SU-DHL-6 (cell line): ENCODE measurements at regions not wholly inside any gene's neighbourhood (a gene's known extent, or its start where the extent isn't known, plus 50 kb on each side); places are given as distances from the start of the nearest gene placed in this dataset.

Experiments
- H2AFZ ChIP-seq: fragments of 200-600 bp; sonication (generic); 2 replicates; pipeline ENCODE4 v1.6.1; 2014; ENCODE audit warnings: low read depth, mild to moderate bottlenecking, moderate library complexity, mixed read lengths, antibody characterized with exemption, low read length; ENCODE audit not compliant: severe bottlenecking
- H3F3A ChIP-seq: fragments of 200-600 bp; shearing (Covaris generic); 2 replicates; pipeline ENCODE4 v1.6.0; 2016; ENCODE audit warnings: antibody characterized with exemption, mild to moderate bottlenecking; ENCODE audit not compliant: insufficient read depth
- H3K27ac ChIP-seq: fragments of 200-600 bp; sonication (generic); 2 replicates; pipeline ENCODE4 v1.5.1; 2016; ENCODE audit warnings: low read depth, mild to moderate bottlenecking, low read length, moderate library complexity, mixed read lengths
- H3K27me3 ChIP-seq: fragments of 200-600 bp; sonication (generic), shearing (Covaris generic); 2 replicates; pipeline ENCODE4 v1.6.0; 2014; ENCODE audit warnings: mild to moderate bottlenecking, low read length
- H3K36me3 ChIP-seq: fragments of 200-600 bp; sonication (generic); 2 replicates; pipeline ENCODE4 v1.6.1; 2014; ENCODE audit warnings: mild to moderate bottlenecking, low read length, mixed read lengths
- H3K4me2 ChIP-seq: fragments of 300-600, 200-600 bp; shearing (Covaris generic), sonication (generic); 2 replicates; pipeline ENCODE4 v1.6.0; 2014; ENCODE audit warnings: low read length, low read depth, mild to moderate bottlenecking; ENCODE audit not compliant: poor library complexity, severe bottlenecking
- H3K4me3 ChIP-seq: fragments of 200-600 bp; sonication (generic); 2 replicates; pipeline ENCODE4 v1.5.1; 2014; ENCODE audit warnings: antibody characterized with exemption, low read length, mild to moderate bottlenecking, mixed read lengths; ENCODE audit not compliant: insufficient read depth, poor library complexity, severe bottlenecking
- H3K79me2 ChIP-seq: fragments of 200-600 bp; sonication (generic); 2 replicates; pipeline ENCODE4 v1.6.1; 2014; ENCODE audit warnings: mild to moderate bottlenecking, low read length, moderate library complexity; ENCODE audit not compliant: insufficient read depth
- H3K9ac ChIP-seq: fragments of 200-600 bp; sonication (generic); 2 replicates; pipeline ENCODE4 v1.7.0; 2014; ENCODE audit warnings: mild to moderate bottlenecking, low read length
- H3K9me2 ChIP-seq: fragments of 200-600 bp; sonication (generic); replicated peaks from 2 replicates; pipeline ENCODE4 v1.6.1; 2014; ENCODE audit warnings: low read length; ENCODE audit not compliant: insufficient read depth
- H3K9me3 ChIP-seq: fragments of 200-600 bp; sonication (generic); 2 replicates; pipeline ENCODE4 v1.6.1; 2014; ENCODE audit warnings: low read length, mixed read lengths; ENCODE audit not compliant: insufficient read depth
- H4K20me1 ChIP-seq: fragments of 200-600 bp; sonication (generic); 2 replicates; pipeline ENCODE4 v1.6.1; 2014; ENCODE audit warnings: low read depth, mild to moderate bottlenecking, antibody characterized with exemption, low read length, moderate library complexity, mixed read lengths
- EZH2phosphoT487 ChIP-seq: fragments of 200-600 bp; sonication (generic), shearing (Covaris generic); conservative IDR thresholded peaks from 2 replicates; pipeline ENCODE4 v1.6.1; 2018; ENCODE audit warnings: mild to moderate bottlenecking, antibody characterized with exemption, low read length, moderate library complexity, mixed read lengths
- TF ChIP-seq, protein P1 (sequence below): fragments of 200-600 bp; sonication (generic); IDR thresholded peaks from one replicate; pipeline ENCODE4 v1.5.1; 2017; ENCODE audit warnings: antibody characterized with exemption, mild to moderate bottlenecking, low read length, moderate library complexity; ENCODE audit not compliant: insufficient read depth, poor library complexity, severe bottlenecking

- Histone ChIP-seq H3K9ac (no peak overlapping the region), H3K79me2 (no peaks in the 10 kb centered on the region), H3K4me3 (no peak overlapping the region), H3K27me3 (no peaks in the 10 kb centered on the region), H3K4me2 (no peak overlapping the region), H3K36me3 (no peaks in the 10 kb centered on the region), H3K9me2 (no peaks in the 10 kb centered on the region), H3F3A (no peaks in the 10 kb centered on the region), H2AFZ (no peak overlapping the region), H3K27ac (no peak overlapping the region), H4K20me1 (no peaks in the 10 kb centered on the region), H3K9me3 (no peaks in the 10 kb centered on the region)
- TF ChIP-seq, protein P1, sequence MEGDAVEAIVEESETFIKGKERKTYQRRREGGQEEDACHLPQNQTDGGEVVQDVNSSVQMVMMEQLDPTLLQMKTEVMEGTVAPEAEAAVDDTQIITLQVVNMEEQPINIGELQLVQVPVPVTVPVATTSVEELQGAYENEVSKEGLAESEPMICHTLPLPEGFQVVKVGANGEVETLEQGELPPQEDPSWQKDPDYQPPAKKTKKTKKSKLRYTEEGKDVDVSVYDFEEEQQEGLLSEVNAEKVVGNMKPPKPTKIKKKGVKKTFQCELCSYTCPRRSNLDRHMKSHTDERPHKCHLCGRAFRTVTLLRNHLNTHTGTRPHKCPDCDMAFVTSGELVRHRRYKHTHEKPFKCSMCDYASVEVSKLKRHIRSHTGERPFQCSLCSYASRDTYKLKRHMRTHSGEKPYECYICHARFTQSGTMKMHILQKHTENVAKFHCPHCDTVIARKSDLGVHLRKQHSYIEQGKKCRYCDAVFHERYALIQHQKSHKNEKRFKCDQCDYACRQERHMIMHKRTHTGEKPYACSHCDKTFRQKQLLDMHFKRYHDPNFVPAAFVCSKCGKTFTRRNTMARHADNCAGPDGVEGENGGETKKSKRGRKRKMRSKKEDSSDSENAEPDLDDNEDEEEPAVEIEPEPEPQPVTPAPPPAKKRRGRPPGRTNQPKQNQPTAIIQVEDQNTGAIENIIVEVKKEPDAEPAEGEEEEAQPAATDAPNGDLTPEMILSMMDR, result no peak
- TF ChIP-seq EZH2phosphoT487, result no peak
Observed at GRCh38 chr16:86958423-86958822, 358.8 kb downstream of the C16orf95 start.

DNA sequence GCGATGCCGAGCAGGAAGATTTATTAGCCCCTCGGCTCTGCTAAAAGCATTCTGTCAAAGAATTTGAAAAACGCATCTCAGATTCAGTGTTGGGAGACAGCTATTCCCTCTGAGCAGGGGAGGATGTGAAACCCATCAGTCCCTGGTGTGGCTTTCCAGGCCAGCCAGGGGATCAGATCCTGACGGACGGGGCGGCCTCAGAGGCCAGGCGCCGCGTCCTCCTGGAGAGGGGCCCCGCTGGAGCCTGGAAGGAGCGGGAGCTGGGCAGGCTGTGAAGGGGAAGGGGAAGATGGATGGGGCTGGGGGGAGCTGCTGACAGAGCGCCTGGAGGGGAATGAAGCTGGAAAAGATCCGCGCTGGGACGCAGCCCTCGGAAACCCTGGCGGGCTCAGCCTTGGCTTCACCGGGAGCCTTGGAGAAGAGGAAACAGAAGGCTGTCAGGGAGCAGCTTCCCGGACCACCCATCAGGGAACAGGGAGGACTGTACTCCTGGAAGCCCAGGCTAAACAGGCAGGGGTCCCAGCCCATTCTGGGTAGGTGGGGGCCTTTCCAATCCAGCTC, 358.0 kb downstream of the C16orf95 start:
- H3K4me2 ChIP-seq, result no peak overlapping the region
- no peaks in the 10 kb centered on the region for H3K36me3 ChIP-seq
- no peak overlapping the region for H3K4me3 ChIP-seq
- no peaks in the 10 kb centered on the region for H3K9me3 ChIP-seq
- H4K20me1 ChIP-seq, result no peaks in the 10 kb centered on the region
- no peaks in the 10 kb centered on the region for H3F3A ChIP-seq
- TF ChIP-seq, protein P1, result no peak
- TF ChIP-seq EZH2phosphoT487, result no peak
- H3K9ac ChIP-seq, result no peak overlapping the region
- no peaks in the 10 kb centered on the region for H3K27me3 ChIP-seq
- H3K79me2 ChIP-seq, result no peaks in the 10 kb centered on the region
- H2AFZ ChIP-seq, result no peak overlapping the region
- no peak overlapping the region for H3K27ac ChIP-seq
- H3K9me2 ChIP-seq, result no peaks in the 10 kb centered on the region

GRCh38 chr16:86959729-86960128, 357.5 kb downstream of the C16orf95 start:
- Histone ChIP-seq H3K79me2 (no peaks in the 10 kb centered on the region), H3K27ac (no peak overlapping the region), H3K9ac (no peak overlapping the region), H3K9me2 (no peaks in the 10 kb centered on the region), H2AFZ (no peak overlapping the region), H3K27me3 (no peaks in the 10 kb centered on the region), H3K36me3 (no peaks in the 10 kb centered on the region), H3K4me2 (no peak overlapping the region), H3K4me3 (no peak overlapping the region), H3K9me3 (no peaks in the 10 kb centered on the region), H4K20me1 (no peaks in the 10 kb centered on the region), H3F3A (no peaks in the 10 kb centered on the region)
- no peak for TF ChIP-seq EZH2phosphoT487
- TF ChIP-seq, protein P1, result no peak
